Choroid plexus epithelial cell (primary cell): ENCODE measurements at regions not wholly inside any gene's neighbourhood (a gene's known extent, or its start where the extent isn't known, plus 50 kb on each side); places are given as distances from the start of the nearest gene placed in this dataset.

Source experiments
- DNase-seq: peaks from one replicate; pipeline ENCODE4 v3.0.0-alpha.2; 2010; ENCODE audit warnings: low read depth
- H3K4me3 ChIP-seq: 2 replicates; pipeline ENCODE4 v1.5.1; 2011; ENCODE audit warnings: low read depth, mild to moderate bottlenecking, control low read depth, low read length, moderate library complexity
- TF ChIP-seq, protein P1 (sequence below): conservative IDR thresholded peaks from 2 replicates; pipeline ENCODE4 v1.5.1; 2011; ENCODE audit warnings: low read depth, mild to moderate bottlenecking, control low read depth, inconsistent platforms, low read length, moderate library complexity

DNA sequence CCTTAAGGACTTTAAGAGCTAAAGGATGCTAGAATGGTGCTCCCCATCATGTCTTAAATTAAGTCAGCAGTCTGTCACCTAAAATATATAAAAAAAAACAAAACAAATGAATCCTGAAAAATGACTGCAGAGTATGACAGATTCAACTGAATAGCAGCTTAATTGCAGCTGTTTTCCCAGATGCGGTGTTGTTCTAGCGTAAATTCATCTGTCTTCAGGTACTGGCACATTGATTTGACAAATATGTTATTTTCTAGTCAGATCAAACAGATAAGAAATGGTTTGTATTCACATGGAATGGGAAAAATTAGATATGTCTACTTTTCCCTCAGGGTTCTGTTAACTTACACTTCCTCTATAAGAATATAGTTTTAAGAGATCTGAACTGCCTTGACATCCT, 211.7 kb downstream of the NAF1 start:
- no peak for DNase-seq
- H3K4me3 ChIP-seq: no peak overlapping the region
- TF ChIP-seq, protein P1, sequence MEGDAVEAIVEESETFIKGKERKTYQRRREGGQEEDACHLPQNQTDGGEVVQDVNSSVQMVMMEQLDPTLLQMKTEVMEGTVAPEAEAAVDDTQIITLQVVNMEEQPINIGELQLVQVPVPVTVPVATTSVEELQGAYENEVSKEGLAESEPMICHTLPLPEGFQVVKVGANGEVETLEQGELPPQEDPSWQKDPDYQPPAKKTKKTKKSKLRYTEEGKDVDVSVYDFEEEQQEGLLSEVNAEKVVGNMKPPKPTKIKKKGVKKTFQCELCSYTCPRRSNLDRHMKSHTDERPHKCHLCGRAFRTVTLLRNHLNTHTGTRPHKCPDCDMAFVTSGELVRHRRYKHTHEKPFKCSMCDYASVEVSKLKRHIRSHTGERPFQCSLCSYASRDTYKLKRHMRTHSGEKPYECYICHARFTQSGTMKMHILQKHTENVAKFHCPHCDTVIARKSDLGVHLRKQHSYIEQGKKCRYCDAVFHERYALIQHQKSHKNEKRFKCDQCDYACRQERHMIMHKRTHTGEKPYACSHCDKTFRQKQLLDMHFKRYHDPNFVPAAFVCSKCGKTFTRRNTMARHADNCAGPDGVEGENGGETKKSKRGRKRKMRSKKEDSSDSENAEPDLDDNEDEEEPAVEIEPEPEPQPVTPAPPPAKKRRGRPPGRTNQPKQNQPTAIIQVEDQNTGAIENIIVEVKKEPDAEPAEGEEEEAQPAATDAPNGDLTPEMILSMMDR: no peak

DNA sequence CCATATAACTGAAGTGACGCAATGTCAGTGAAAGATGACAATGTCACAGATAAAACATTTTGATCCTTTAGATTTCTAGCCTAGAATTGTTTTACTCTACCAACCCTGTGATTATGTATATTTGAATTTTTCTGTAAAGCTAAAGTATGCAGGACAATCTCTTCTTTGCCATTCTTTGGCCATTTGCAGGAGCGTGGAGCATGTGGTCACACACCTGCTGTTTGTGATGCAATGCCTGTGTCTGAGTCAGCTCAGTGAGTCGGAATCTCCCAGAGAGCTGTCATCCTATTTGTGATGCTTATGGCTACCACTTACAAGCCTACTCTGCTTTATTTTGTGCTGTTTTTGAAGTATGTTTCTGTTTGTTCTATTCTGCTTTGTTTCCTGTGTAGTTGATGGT, 214.5 kb downstream of the NAF1 start:
- DNase-seq: peak; percentile 85
- H3K4me3 ChIP-seq: no peak overlapping the region
- TF ChIP-seq, protein P1: no peak

DNA sequence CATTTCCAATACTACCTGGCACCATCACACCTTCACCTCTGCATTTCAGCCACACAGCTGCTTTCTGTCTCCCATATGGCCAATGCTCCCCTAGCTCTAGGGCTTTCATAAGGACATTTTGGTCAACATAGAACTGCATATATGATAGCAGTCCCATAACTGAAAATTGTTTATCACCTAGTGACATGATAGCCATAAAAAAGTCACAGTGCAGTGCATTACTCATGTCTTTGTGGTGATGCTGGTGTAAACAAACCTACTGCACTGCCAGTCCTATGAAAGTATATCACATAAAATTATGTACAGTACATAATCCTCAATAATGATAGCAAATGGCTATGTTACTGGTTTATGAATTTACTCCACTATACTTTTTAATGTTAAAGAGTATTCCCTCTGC, 221.0 kb downstream of the NAF1 start:
- H3K4me3 ChIP-seq: no peak overlapping the region
- TF ChIP-seq, protein P1: no peak
- no peak for DNase-seq

DNA sequence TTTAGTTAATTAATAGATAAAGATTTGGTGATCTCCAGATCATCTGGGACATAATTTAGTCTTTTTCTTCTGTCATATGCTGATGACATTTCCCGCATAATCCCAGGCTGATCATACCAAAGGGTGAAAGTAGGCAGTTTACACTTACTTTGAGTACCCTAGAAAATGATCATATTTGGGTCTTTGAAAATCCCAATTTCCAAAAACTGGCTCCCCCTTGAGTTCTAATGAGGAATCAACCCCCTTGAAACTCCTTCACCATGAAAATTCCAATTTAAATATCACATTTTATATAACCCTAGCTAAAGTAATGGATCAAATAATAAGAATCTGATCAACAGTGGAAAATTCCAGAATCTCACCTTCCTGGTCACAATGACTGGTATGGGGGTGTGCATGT, 223.4 kb downstream of the NAF1 start:
- no peak for DNase-seq
- H3K4me3 ChIP-seq: no peak overlapping the region
- TF ChIP-seq, protein P1: no peak

DNA sequence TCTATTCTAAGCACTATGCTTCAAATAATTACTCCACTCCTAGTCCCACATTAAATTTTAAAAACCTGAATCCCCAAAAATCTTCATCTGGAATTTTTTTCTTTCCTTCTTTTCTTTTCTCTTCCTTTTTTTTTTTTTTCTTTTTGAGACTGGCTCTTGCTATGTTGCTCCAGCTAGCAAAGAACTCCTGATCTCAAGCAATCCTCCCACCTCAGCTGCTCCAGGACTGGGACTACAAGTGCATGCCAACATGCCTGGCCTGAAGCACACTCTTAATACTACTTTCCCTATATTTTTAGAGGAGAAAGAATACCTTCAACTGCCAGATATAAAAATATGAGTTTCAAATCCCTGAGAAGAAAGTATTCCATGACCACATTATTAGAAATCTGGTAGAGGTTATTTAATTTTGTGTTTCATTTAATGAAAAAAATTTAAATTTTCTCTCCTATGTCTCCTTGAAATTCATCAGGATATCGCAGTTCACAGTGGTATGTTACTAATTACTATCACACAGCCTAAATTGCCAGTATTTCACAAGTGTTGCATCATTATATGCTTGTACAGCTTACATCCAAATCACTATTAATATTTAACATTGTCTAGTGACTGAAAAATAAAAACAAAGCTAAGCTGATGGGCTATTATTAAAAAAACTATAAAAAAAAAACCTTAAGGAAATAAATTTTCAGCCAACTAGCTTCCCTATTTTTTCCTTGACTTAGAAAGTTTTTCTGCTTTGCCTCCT, 227.8 kb downstream of the NAF1 start:
- no peak for DNase-seq
- H3K4me3 ChIP-seq: no peak overlapping the region
- TF ChIP-seq, protein P1: no peak

DNA sequence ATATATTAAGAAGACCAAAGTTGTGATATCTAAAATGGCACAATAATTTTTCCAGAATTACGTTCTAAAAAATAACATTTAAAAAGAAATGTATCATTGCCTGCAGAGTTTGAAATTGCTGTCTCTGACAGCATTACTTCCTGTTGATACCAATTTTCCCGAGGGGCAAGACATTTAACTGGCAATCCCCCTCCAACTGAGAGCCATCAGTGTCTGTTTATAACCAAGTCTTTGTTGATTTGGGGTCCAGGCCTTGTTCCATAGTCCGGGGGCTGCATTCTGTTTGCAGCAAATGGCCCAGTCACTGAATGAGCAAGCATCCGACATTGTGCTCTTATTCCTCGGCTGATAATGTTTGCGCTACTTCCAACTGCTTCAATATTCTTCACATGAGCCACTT, 231.5 kb downstream of the NAF1 start:
- no peak overlapping the region for H3K4me3 ChIP-seq
- no peak for DNase-seq
- TF ChIP-seq, protein P1: no peak

DNA sequence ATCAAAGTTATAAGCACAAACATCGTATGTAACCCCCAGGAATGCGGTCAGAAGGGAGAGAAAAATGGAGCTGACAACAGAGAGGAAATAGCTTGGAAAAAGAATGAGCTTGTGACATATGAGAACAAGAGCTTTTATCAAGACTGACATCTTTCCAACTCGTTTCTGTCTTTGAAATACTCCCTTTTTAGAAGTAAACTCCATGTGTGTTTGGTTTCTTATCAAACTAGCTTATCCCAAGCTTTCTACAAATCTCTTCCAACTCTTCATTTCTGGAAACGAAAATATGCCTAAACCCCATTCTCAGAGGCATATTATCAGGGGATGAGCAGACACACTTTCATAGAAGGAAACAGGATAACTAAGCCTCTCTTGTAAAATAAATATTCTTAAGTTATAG, 235.4 kb downstream of the NAF1 start:
- DNase-seq: no peak
- H3K4me3 ChIP-seq: no peak overlapping the region
- TF ChIP-seq, protein P1: no peak
